Fibroblast of the conjunctiva (primary cell): ENCODE measurements at regions not wholly inside any gene's neighbourhood (a gene's known extent, or its start where the extent isn't known, plus 50 kb on each side); places are given as distances from the start of the nearest gene placed in this dataset.

Experiments
- DNase-seq: peaks from one replicate; pipeline ENCODE4 v3.0.0-alpha.2; 2010; ENCODE audit warnings: low read depth

DNA sequence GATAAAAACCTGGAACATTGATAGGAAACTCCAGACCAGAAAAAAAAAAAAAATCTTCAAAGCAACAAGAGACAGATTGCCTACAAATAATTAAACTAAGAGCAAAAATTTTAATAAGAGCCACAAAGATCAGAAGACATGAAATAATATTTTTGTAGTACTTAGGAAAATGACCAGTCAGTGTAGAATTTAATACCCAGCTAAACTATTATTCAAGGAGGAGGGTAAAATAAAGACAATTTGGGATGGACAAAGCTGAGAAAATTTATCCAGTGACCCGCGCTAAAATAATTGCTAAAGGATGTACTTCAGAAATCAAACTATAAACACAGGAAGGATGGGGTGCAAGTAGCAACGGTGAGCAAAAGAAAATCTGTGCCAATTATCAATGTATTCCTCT is 133.2 kb downstream of the AQP9 start:
- no peak for DNase-seq

GRCh38 chr15:58273104-58273503 is 134.9 kb downstream of the AQP9 start:
- DNase-seq, result no peak

GRCh38 chr15:58274885-58275284 is 136.7 kb downstream of the AQP9 start:
- no peak for DNase-seq

DNA sequence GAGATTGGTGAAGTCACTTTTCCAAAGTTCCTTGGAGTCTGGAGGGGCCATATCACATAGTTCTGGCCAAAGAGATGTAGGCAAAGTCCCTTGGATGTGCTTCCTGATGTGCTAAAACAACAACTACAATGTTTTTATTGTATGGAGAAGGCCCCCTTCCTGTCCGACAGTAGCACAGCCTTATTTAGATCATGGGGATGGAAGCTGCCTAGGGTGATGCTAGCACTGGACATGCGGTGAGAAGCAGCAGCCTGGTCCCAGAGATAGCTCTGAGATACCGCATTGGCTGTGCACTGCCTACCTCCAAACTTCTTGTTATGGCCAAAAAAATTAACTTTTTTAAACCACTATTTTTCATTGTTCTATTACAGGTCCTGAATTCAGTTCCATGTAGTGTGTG is 137.6 kb downstream of the AQP9 start:
- no peak for DNase-seq

DNA sequence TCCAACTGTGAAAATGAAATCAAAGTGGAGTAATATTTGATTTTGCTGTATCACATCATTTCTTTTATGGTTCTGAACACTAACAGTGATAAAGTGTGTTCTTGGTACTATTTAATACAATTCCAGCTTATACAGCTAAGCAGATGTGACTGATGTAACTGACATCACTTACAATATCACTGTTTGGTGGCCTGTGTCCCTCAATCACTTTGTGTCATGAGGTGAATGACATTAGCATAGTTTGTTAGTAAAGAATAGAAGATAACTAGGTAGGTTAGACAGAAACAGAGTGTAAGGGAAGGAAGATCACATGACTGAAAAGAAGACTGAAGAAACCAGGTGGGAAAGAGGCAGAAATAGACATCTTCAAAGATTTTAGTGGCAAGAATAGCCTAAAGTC is 138.7 kb downstream of the AQP9 start:
- DNase-seq, result no peak

- DNase-seq, result no peak
Observed at GRCh38 chr15:58277333-58277732, 139.2 kb downstream of the AQP9 start.

GRCh38 chr15:58279106-58279505 is 140.9 kb downstream of the AQP9 start:
- DNase-seq, result no peak

DNA sequence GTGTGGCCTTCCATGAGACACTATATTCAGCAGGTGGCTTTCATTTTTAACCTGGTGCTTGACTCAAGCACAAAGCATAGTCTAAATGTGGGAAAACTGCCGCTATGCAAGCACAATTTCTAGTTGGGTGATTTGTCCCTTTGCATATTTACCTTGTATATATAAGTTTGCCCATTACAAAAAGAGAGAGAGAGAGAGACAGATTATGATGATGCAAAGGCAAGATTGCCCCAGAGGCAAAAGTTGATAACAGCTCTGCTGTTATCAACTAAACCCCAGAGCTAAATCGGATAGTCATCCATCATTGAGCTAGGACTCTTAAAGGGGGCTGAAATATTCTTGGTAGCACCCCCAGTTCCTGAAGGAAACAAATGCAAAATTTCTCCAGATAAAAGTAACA is 141.5 kb downstream of the AQP9 start:
- no peak for DNase-seq

GRCh38 chr15:58282060-58282708 is 144.0 kb downstream of the AQP9 start:
- DNase-seq, result no peak

GRCh38 chr15:58283302-58283701 is 145.1 kb downstream of the AQP9 start:
- no peak for DNase-seq

- DNase-seq, result no peak
Observed at GRCh38 chr15:58284293-58284692, 146.1 kb downstream of the AQP9 start.

- DNase-seq, result no peak
Observed at GRCh38 chr15:58285212-58285920, 146.4 kb upstream of the LIPC start.

DNA sequence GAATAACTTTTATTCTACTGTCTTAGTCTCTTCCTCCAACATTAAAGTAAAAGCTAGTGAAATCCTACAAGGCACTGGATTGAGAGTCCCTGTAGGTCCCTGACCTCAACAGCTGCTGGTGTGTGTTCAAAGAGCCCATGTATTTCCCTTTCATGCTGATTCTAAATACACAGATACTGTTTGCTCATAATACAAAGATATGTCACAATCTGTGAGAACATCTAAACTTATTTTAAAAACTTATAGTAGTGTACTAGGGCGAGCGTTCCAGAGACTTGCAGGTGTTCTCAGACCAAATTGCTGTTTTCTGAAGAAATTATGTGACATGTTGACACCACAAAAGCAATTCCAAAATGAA is 145.9 kb upstream of the LIPC start:
- DNase-seq, result no peak

DNA sequence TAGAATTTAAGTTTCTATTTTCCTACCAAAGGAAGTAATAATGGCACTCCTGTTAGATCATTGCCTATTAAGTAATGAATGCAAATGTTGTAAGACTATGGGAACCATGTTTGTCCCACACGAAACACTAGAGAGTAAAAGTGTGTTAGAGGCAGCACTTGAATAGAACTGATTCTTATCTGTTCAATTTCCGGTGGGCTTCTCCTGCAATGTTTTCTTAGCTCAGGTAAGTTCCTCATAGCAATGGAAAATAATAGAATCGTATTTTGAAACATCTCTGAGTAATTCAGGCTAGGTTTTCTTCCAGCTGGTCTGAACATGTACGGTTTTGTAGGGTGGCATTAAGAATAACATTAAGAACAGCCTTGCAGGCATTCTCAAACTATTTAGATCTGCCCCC is 145.3 kb upstream of the LIPC start:
- no peak for DNase-seq

DNA sequence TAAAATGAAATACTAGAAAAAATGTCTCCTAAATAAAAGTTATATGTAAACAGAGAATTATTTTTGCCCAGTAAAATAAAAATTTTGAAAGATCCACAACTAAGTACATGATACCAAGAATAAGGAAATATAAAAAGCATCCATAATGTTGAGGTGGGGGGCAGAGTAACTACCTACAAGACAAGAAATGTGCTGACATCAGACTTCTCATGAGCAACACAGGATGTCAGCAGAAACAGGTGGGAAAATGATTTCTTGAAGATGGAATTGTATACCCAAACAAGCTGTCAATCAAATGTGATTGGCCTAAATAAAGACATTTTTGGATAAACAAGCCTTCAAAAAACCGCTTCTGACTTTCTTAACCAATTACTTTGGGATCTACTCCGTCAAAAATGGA is 143.9 kb upstream of the LIPC start:
- DNase-seq, result no peak

GRCh38 chr15:58288592-58288991 is 143.2 kb upstream of the LIPC start:
- DNase-seq, result no peak

GRCh38 chr15:58291848-58292247 is 139.9 kb upstream of the LIPC start:
- DNase-seq, result no peak

DNA sequence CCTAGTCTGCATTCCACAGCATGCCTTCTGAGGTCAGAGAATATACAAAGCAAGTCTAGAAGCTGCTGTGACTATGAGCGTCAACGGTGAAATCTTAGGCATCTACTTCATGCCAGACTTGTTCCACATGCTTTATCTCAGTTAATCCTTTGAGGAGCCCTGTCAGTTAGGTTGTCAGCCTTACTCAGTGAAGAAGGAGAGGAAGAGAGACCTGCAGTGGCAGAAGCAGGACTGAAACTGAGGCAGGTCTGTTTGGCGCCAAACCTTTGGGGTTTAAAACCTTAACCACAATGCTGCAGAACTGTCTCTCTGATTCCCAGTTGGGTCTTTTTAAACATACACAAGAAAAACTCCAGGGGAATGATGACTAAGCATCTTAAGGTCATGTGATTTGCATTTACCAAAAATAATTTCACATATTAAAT is 139.0 kb upstream of the LIPC start:
- DNase-seq, result no peak

DNA sequence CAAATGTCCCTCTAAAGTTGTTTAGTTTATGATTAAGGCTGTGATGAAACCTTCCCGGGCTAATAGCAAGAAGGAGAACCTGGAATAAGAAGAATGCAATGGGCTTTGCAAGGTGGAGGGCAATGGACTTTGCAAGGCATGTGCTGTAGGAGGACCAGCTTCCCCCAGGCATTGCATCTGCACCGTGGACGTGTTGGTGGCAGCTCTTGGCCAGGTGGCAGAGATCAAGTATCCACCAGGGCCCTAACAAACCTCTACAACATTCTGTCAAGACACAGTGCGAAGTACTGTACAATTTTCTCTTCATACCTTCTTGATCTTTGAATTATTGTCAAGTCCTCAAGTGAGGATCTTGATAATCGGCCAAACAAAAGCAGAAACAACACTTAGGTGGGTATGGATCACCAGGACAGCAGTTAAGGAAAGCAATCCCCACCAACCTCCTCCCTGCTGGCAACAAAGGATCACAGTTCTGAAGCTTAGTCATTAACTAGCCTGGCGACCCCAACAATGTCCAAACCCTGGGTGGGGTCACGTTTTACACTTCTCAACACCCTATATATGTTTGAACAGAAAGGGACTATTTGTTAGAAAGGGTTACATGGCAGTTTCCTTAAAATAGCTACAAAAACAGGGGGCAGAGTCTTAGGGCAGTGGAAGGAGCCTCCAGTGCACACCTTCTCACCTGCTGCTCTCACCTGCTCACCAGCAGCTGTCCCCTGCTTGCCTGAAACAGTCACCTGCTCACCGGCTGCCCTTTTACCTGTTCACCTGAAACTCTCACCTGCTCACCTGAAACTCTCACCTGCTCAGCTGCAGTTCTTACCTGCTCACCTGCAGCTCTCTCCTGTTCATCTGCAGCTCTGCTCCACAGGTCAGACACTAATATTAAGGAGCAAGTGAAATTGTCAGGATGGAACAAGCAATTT is 137.9 kb upstream of the LIPC start:
- DNase-seq, result no peak

GRCh38 chr15:58294681-58295254 is 137.0 kb upstream of the LIPC start:
- DNase-seq, result no peak

- no peak for DNase-seq
Observed at GRCh38 chr15:58295637-58296215, 136.1 kb upstream of the LIPC start.

- DNase-seq, result no peak
Observed at GRCh38 chr15:58296276-58296675, 135.5 kb upstream of the LIPC start.
